ENCODE measurements at regions not wholly inside any gene's neighbourhood (a gene's known extent, or its start where the extent isn't known, plus 50 kb on each side); places are given as distances from the start of the nearest gene placed in this dataset.
"Not testable (repeated sequence)": the region's sequence is repeated elsewhere in the genome, so short reads cannot be mapped to it uniquely, and the experiment has no call there.

DNA sequence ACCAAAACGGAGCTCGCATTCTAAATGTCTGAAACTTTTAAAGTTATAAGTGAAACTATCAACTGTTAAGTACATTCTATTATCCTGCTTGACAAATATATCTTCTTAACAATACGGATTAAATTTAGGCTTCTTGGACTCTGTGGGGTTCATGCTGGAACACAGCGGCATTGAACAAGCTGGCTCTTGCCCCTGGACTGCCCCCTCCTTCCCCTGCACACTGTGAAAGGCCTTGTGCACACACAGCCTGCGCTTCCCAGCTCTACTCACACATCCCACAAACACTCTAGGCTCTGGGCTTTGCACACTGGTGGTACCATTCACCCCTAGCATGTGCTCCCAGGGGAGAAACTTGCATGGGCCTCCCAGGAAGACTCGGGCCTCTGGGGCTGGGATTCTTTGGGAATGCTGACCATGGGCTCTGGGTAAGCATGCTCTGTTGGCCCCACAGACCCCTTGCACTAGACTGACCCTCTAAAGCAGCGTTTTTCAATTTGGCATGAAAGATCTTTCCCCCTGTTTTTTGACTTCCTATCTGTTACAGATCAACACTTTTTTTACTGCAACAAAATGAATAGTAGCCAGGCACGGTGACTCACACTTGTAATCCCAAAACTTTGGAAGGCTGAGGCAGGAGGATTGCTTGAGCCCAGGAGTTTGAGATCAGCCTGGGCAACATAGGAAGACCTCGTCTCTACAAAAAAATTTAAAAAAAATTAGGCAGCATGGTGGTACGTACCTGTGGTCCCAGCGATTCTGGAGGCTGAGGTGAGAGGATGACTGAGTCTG lies 96.2 kb upstream of the CPM start:
- DNase-seq (ENCODE audit: low read depth): no peak

DNA sequence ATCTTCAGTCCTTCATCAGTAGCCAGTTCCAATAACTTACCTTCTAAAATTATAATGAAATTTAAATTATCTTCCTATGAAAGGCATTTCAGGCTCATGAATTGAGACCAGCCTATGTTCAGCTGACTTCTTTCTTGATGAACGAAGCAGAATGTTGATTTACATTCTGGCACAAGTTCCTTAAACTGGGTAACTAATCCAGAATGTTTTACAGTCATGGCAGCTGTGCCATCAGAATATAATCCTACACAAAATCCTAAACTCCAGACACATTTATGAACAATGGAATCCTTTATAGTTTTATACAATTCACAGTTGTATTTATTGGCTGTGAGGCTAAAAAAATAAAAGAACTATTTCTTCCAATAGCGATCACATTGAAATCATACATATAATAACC lies 97.3 kb upstream of the CPM start:
- DNase-seq (ENCODE audit: low read depth): no peak

DNA sequence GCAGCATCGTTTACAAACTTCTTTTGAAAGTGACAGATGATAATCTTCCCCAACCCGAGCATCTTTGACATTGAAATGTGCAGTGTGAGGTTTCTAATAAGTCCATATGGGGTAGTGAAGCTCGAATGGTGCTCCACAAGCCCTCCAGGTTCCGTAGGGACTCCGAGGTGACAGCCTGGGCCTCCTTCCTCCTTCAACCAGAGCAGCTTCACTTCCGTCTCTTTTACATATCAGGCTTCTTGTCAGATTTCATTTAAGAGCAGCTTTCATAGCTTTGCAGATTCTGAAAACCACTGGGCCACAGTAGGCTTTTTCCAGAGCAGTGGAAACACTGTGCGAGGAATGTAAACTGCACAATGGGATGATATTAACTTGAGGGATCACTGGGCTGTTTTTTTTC lies 103.6 kb upstream of the CPM start:
- DNase-seq (ENCODE audit: low read depth): no peak

DNA sequence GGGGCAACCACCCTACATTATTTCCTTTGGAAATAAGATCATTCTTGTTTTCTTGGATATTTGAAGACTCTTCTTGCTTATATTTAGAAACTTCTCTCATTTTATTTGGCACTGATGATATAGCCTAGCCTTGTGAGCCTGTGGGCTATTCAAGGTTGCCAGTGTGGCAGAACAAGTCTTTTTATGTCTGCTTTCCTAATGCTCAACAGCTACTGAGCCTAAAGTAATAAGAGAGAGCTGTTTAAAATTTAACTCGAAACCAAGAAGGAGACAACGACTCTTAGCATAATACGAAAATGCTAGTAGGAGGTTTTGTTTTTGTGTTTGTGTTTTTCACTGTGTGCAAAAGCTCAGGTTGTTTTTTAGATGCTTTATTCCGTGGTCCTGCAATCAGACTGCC lies 104.0 kb upstream of the CPM start:
- DNase-seq (ENCODE audit: low read depth): no peak

DNA sequence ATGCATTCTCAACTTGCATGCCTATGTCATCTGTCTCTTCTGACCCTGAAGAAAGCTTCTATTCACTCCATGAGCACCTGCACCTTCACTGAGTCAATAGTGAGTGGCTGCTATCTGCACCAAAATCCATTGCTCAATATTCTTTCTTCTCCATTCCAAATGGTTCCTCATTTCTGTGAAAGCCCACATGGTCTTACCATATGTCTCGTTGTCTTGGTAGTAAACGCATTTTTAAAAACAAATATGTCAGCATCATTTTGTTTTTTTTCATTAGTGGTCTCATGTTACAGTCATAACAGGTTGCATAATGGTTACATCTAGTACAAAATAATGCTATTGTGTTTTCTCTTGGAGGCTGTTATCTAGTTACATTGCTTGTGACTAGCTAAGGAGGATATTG lies 106.9 kb upstream of the CPM start:
- DNase-seq (ENCODE audit: low read depth): no peak

DNA sequence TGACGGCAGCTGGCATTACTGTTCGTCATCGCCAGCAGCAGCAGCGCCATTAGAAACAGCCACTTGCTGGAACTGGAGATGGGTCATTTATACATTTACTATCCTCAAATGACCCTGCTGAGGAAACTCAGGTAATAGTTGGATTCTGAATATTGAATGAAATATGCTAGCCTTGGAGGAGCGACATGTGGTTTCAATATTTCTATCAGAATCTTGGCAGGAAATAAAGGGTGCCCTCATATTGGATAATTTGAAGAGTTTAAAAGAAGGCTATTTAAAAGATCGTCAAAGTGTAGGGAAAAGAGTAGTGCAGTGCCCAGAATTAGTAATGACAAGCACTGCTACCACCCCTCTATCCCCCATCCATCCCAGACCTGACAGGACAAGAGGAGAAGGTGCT lies 109.6 kb upstream of the CPM start:
- DNase-seq (ENCODE audit: low read depth): no peak

DNA sequence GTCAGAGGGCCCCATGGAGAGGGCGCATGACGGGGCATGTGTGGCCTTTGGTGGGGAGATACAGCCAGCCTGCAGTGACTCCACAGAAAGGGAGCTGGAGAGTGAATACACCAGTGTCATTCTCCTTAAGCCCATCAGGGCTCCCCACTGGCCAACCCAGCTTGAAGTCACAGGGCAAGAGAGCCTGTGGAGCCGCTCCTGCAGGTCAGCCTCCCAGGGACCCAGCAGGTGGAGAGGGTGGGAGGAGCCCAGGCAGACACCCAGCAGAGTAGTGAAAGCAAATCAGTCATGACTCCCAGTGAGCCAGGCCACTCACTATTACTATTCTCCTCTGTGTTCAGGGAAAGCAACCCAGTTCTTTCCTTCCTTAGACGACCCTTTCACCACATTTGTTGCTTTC lies 110.0 kb upstream of the CPM start:
- DNase-seq (ENCODE audit: low read depth): no peak

DNA sequence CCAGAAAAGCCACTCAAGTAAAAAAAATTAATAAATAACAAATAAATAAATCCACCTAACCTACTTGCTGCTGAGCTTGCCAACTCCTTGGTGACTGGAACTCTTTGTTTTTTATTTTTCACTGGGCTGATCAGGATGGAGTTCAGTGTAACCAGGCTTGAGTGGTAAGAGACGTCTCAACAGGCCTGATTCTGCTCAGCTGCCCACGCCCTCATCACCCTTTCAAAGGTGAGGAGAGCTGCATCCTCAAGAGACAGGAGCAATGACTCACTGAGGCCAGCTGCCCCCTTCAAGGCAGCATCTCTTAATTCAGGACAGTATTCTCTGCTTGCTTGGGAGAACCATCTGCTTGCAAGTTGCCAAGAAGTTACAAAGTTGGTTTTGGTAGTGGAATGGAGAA lies 111.9 kb upstream of the CPM start:
- DNase-seq (ENCODE audit: low read depth): no peak

DNA sequence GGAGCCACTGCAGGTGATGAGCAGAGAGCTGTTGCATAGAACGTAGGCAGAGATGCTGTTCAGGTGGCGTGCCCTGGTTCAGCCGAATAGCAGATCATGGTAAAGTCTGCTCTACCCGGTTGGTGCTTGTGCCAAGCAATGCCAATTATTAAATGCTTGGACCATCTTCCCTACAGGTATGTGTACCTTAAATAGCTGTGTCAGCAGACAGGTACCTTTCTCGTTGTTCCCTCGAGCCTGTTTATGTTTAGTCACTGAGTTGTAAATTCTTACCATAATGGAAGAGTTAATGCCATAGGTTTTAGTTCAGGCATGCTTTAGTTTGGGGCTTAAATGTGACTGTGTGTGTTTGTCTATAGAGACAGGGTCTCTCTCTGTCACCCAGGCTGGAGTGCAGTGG lies 112.5 kb upstream of the CPM start:
- no peak for DNase-seq (ENCODE audit: low read depth)

DNA sequence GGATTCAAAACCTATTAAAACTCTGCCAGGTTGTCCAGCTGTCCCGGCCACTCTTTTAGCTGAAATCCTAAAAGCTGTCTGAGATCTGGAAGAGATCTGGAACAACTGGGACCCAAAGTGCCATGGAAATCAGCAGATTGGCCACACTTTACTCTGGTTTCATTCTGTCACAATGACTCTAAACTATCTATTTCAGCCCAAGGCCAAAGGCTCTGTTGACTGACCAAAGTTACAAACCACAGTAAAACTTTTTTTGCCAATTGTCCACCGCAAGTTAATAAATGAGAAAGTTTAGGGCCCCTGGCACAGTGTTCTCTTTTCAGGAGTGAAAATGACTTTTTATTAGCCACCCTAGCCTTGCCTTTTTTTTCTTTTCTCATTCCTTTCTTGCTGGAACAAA lies 113.4 kb upstream of the CPM start:
- DNase-seq (ENCODE audit: low read depth): no peak

DNA sequence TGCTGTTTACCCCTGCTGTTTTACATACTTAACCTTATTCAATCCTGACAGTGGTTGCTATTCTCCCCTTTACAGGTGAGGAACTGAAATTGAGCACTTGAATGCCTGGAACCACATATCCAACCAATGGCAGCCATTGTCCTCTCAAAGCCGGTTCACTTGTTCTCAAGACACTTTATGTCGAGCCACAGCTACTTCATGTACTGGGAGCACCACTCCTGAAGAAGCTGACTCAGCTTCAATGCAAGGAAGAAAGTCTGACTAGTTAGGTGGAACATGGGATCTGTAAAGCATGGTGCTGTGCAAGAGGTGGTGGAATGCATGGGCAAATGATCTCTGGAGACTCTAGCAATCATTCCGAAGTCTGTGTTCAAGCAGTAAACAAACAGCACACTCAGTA lies 113.9 kb upstream of the CPM start:
- DNase-seq (ENCODE audit: low read depth): no peak

DNA sequence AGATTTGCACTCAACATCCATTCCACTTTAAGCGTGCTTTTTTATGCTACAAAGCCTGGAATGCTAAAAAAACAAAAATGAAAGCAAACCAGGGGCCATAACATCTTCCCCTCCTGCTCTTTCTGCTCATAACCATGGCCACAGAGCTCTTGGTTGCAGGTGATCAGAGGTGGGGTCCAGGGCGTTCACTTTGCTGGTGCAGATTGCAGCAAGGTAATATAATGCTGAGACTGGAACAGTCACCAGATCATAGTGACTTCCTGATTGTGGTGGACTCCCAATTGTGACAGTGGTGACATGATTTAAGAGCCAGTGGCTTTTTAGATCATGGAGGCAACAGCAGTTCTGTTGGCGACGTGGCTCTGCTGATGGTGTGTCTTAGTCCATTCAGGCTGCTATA lies 115.0 kb upstream of the CPM start:
- DNase-seq (ENCODE audit: low read depth): no peak

DNA sequence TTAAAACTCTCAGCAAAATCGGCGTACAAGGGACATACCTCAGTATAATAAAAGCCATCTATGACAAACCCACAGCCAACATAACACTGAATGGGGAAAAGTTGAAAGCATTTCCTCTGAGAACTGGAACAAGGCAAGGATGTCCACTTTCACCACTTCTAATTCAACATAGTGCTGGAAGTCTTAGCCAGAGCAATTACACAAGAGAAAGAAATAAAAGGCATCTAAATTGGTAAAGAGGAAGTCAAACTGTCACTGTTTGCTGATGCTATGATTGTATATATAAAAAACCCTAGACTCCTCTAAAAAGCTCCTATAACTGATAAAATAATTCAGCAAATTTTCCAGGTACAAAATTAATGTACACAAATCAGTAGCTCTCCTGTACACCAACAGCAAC lies 116.9 kb upstream of the CPM start:
- not testable (repeated sequence) for DNase-seq (ENCODE audit: low read depth)

DNA sequence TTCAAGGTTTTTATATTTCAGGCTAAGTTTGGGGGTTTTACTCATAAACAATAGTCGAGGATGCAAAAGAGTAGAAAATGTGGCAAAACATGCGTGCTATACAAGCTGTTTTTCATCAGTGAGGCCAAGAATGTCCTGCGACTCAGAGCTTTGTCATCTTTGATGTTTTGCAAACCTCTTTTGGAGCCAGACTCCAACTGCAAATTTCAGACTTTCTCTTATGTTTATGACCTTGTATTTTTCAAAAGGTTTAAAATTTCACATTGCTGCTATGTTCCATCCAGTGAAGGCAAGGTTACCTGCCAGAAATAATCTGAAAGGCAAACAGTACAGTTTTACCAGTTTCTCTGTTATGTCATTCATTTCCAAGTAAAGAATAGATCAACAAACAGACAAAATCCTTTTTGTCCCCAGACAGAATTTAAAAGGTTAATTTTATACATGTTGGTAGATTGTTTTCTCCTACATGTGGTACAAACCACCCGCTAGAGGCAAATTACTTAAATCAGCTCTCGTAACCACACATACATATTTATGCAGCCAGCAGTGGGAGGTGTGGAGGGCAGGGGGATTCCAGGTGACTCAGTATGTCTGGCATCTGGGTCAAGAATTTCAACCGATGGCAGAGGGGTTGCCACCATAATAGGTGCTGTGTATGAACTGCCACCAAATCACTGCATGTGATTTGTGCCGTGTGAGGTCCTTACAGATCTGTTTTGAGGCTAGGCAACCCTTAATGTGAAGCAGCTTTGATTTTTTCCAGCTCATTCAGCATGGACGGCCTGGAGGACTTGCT lies 119.8 kb upstream of the CPM start:
- peak; percentile 95 for DNase-seq (ENCODE audit: low read depth)

DNA sequence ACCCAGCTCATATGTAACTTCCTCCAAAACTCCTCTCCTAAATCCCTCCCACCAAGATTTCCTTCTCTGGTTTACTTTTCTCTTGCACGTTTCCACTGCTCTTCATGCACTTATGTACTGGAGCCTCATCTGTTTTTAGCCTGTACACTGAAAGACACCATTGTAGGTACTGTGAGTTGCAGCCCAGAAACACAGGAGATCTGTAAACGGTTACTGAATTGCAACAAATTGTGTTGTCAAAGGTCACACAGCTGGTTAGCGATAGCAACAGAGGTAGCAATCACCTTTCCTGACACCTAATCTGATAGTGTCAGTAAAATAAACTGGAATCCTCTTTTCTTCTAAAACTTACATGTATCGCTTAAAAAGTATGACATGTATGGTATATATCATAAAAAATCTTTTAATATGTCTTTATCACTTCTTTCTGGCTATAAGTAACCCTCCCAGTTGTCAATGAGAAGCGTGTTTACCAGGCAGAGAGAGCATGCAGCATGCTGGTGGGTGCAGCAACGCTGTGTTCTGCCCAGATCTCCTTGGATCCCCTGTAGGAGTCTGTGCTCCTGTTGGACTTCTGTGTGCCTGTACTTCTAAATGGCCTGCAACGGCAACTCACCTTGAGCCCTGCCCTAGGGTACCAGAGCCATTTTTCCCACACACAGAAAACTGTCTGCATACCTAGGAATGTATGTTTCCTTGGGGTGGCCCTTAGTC lies 121.5 kb upstream of the CPM start:
- no peak for DNase-seq (ENCODE audit: low read depth)

DNA sequence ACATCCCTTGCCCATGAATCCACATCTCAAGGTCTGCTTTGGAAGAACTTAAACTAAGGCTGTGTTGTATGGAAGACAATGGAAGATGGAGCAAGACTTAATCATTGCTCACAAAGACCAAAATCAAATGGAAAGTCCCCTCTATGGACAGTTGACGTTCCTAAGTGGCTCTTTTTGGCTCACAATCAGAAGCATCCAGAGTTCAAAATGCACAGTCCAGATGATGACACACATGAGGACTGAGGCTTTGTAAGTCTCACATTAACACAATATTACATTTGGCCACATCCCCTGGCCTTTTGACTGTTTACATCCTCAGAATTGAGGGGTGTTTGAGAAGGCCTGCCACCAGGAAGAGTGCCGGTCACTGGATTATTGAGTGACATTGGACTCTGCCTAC lies 122.3 kb upstream of the CPM start:
- DNase-seq (ENCODE audit: low read depth): no peak

DNA sequence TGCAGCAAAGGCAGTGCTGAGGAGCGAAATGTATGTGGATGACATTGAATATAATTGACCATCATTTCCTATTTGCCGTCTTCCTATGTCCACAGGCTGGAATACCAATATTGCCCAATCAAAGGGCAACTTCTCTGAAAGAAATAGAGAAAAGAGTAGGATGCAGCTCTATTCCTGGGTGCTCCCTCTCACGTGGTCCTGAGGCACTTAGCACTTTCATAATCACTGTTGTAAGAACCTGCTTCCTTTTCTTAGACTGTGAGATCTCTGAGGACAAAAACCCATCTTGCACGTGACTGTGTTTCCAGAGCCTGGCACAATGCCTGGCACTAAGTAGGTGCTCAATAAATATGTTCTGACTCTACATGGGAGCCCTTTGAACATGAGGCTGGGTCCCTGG lies 122.7 kb upstream of the CPM start:
- DNase-seq (ENCODE audit: low read depth): no peak

DNA sequence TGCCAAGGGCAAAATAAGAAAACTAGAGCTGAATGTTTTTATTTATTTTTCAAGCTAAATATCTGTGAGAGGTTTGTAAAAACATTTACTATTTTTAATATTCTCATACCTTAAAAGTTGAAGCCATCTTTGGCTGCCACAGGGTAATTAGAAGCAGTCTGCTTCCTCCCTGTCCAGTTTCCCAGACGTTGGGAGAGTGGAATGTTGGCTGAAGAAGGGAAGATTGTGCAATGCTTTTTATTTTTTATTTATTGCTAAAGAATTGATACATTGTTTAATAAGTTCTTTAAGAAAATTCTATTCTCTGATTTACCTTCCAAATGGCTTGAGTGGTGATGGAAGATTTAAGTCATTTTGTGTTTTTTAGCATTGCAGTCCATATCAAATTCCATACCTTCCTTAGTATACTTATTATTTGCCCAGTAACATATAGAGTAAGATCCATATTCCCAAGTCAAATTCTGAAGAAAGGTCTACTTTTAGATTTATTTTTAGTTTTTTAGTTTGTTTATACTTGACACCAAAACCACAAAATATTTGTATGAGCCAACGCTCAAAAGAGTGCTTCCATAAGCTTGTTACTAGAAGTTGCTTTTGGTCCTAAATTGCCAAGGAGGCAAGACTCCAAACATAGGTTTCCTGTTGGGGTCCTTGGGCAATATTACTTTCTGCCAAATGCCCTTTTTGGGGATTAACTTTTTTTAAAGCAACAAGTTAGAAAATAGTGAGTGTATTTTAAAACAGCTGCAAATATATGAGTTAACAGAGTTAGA lies 124.0 kb upstream of the CPM start:
- no peak for DNase-seq (ENCODE audit: low read depth)

DNA sequence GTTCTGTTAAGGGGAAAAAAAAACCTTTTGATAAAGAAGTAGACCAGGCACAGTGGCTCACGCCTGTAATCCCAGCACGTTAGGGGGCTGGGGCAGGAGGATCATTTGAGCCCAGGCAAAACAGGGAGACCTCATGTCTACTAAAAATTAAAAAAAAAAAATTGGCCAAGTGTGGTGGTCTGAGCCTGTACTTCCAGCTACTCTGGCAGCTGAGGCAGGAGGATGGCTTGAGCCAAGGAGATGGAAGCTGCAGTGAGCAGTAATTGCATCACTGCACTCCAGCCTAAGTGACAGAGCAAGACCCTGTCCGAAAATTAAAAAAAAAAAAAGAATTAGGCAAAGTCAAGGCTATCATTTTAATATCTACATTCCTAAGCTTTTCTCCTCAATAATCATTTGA lies 124.8 kb upstream of the CPM start:
- DNase-seq (ENCODE audit: low read depth): no peak

DNA sequence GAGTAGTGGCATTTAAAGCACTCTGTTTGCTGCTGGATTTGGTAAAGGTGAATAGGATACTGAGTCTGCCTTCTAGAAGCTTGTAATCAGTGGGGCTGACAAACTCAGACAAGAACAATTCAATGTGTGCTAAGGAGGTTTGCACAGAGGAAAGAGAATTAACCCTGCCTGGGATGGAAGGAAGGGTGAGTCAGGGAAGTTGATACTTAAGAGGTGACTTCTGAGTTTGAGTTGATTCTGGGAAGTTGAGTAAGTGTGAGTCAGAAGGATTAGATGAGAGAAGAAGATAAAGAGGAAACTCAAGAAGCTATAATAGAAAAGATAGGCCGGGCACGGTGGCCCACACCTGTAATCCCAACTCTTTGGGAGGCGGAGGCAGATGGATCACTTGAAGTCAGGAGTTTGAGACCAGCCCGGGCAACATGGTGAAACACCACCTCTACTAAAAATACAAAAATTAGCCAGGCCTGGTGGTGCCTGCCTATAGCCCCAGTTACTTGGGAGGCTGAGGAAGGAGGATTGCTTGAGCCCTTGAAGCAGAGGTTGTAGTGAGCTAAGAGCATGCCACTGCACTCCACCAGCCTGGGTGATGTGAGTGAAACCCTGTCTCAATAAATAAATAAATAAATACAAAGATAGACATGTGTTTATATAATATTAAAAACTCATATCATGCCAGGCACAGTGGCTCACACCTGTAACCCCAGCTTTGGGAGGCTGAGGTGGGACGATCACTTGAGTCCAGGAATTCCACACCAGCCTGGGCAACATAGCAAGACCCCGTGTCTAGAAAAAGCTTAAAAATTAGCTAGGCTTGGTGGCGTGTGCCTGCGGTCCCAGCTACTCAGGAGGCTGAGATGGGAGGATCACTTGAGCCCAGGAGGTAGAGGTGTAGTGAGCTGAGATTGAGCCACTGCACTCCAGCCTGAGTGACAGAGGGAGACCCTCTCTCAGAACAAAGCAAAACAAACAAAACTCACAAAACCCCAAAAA lies 126.8 kb upstream of the CPM start:
- DNase-seq (ENCODE audit: low read depth): peak; percentile 84

DNA sequence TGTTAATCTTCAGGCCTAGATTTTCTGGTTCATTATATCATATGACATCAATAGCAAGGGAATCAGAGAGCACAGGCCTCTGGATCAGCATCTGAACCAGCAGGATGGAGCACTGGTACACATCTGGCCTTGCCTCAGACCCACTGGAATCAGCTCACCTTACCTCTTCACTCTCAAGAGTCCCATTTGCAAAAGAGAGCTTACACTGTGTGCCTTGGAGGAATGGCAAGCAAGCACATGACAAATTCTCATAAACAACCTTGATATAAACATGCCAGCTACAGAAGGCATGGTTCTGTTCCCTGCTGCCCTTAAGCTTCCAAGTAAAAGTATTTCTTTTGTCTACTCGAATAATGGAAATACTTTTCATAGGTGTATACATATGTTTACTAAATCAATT lies 128.6 kb upstream of the CPM start:
- no peak for DNase-seq (ENCODE audit: low read depth)
